ENCODE measurements at regions not wholly inside any gene's neighbourhood (a gene's known extent, or its start where the extent isn't known, plus 50 kb on each side); places are given as distances from the start of the nearest gene placed in this dataset.

GRCh38 chr3:83460052-83460451 is 1498.7 kb upstream of the CADM2 start:
- no peak for TF ChIP-seq CTCF (IDR thresholded peaks at IDR 0.05; ENCODE audit: low read length, missing control alignments)
- H3K4me3 ChIP-seq (replicated peaks; ENCODE audit: low read depth, low read length) = no peak overlapping the region
- DNase-seq (ENCODE audit: low read depth) = no peak

DNA sequence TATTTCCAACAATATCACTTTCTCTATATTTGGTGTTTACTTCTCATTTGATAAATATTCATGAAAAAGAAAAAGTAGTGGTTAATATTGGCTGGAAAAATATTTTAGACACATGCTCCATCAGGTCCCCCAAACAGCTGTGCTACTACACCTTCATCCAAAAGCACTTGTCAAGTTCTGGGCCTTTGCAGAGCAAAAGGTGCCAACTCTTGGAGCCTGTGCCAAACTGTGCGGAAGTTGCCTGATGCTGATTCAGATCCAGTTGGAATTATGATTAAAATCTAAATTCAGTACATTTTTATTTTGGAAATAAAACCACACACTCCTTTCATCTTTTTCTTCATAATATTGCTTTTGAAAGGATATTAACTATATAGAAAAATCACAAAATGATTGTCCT is 1497.4 kb upstream of the CADM2 start:
- no peak overlapping the region for H3K4me3 ChIP-seq (replicated peaks; ENCODE audit: low read depth, low read length)
- DNase-seq (ENCODE audit: low read depth) = no peak
- no peak for TF ChIP-seq CTCF (IDR thresholded peaks at IDR 0.05; ENCODE audit: low read length, missing control alignments)

DNA sequence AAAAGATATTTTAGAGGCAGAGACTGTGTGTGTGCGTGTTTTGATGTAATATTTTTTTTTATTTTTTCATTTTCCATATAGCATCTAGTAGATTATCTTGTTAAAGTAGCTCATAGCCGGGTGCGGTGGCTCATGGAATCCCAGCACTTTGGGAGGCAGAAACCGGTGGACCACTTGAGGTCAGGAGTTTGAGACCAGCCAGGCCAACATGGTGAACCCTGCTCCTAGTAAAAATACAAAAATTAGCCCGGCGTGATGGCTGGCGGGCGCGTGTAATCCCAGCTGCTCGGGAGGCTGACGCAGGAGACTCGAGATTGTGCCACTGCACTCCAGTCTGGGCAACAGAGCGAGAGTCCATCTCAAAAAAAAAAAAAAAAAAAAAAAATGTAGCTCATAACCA is 1481.2 kb upstream of the CADM2 start:
- H3K4me3 ChIP-seq (replicated peaks; ENCODE audit: low read depth, low read length) = no peak overlapping the region
- DNase-seq (ENCODE audit: low read depth) = no peak
- TF ChIP-seq CTCF (IDR thresholded peaks at IDR 0.05; ENCODE audit: low read length, missing control alignments) = no peak

DNA sequence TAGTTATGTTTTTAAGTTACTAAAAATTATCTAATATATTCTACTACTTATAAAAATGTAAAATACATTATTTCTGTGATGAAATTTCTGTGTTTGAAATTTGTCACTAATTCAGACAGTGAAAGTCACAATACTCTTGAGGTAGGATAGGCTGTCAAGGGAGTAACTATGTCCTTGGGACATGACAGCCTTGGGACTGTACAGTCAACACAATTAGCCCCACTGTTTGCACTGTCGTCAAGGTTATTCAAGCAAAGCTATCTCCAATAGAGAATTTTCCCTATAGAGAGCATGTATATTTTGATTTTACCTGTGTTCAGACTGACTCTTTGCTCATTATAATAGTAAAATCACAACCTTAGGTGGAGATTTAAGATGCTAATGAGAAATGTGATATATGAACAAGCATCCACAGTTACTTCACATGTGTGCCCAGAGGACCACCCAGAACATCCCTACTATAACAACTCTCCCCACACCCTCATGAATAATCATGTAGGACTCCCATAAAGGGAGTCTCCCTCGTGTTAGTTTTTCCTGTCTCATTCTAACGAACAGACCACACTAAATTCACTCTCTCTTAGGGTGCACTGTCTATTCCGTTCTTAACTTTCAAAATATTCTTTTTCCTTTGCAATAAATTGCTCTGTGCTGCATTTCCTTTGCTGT is 1476.3 kb upstream of the CADM2 start:
- TF ChIP-seq CTCF (IDR thresholded peaks at IDR 0.05; ENCODE audit: low read length, missing control alignments) = no peak
- no peak for DNase-seq (ENCODE audit: low read depth)
- H3K4me3 ChIP-seq (replicated peaks; ENCODE audit: low read depth, low read length) = no peak overlapping the region

- no peak for DNase-seq (ENCODE audit: low read depth)
- TF ChIP-seq CTCF (IDR thresholded peaks at IDR 0.05; ENCODE audit: low read length, missing control alignments) = no peak
- H3K4me3 ChIP-seq (replicated peaks; ENCODE audit: low read depth, low read length) = no peak overlapping the region
Measured at GRCh38 chr3:83496462-83496861, 1462.3 kb upstream of the CADM2 start.

- DNase-seq (ENCODE audit: low read depth) = no peak
- no peak for TF ChIP-seq CTCF (IDR thresholded peaks at IDR 0.05; ENCODE audit: low read length, missing control alignments)
- no peak overlapping the region for H3K4me3 ChIP-seq (replicated peaks; ENCODE audit: low read depth, low read length)
Measured at GRCh38 chr3:83498361-83499016, 1460.3 kb upstream of the CADM2 start.

DNA sequence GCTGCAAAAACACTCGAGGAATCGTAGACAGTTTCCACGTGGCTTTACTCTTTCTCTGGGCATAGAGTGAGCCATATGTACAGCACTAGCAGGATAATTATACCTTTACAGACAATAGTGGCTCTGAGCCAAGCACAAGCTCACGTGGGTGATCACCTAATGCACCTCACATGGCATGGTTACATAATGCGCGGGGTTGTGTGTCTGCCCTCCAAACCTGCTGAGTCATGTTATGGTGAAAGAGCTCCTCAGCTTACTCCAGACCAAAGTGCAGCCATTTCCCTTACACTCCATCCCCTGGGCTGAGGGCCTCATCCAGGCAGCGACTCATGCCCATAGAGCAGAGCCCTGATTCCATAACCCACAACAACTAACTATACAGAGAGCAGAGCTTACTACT is 1458.4 kb upstream of the CADM2 start:
- DNase-seq (ENCODE audit: low read depth) = no peak
- no peak for TF ChIP-seq CTCF (IDR thresholded peaks at IDR 0.05; ENCODE audit: low read length, missing control alignments)
- H3K4me3 ChIP-seq (replicated peaks; ENCODE audit: low read depth, low read length) = no peak overlapping the region

All from fibroblast of pulmonary artery (primary cell).